Vagina (tissue), 2 donors: ENCODE measurements at regions not wholly inside any gene's neighbourhood (a gene's known extent, or its start where the extent isn't known, plus 50 kb on each side); places are given as distances from the start of the nearest gene placed in this dataset.

ENCODE experiments used
- CTCF ChIP-seq, 3 experiments: fragments of 450-650 bp in 2 of 3; fragments of 200-600 bp in 1 of 3; sonication (generic) in 1 of 3; IDR thresholded peaks; one replicate each; pipeline ENCODE4 v1.5.1; 2017 to 2019; ENCODE audit warnings: antibody characterized with exemption in 3 of 3, mild to moderate bottlenecking in 2 of 3, moderate library complexity in 2 of 3
- POLR2A ChIP-seq, 2 donors: fragments of 450-650 bp; IDR thresholded peaks; one replicate each; pipeline ENCODE4 v1.6.1; 2017; ENCODE audit warnings: antibody characterized with exemption in 2 of 2, mild to moderate bottlenecking in 2 of 2, moderate library complexity in 2 of 2
- POLR2AphosphoS5 ChIP-seq, 2 donors: sonication (generic); formaldehyde crosslinking; IDR thresholded peaks; one replicate each; pipeline ENCODE4 v1.9.0; 2017; ENCODE audit warnings: antibody characterized with exemption in 2 of 2, mild to moderate bottlenecking in 2 of 2, low read depth in 1 of 2; ENCODE audit not compliant: insufficient read depth in 1 of 2

GRCh38 chr4:28256295-28256694 lies 1395.7 kb downstream of the STIM2 start:
- no peak for TF ChIP-seq CTCF (IDR thresholded peaks at IDR 0.05)
- TF ChIP-seq POLR2AphosphoS5 (IDR thresholded peaks at IDR 0.05; ENCODE audit: insufficient read depth in 1 of 2, low read depth in 1 of 2): no peak
- TF ChIP-seq POLR2A (IDR thresholded peaks at IDR 0.05): no peak
